Body of pancreas (tissue), 4 donors: ENCODE measurements at regions not wholly inside any gene's neighbourhood (a gene's known extent, or its start where the extent isn't known, plus 50 kb on each side); places are given as distances from the start of the nearest gene placed in this dataset.

Experiments
- ATAC-seq: fragments of 150-250 bp; one replicate; pipeline ENCODE4 v1.9.1; 2016
- DNase-seq, 4 donors: peaks; one replicate each; pipeline ENCODE4 v3.0.0-alpha.2; 2019
- H3K27ac ChIP-seq, 4 donors: fragments of 200-600 bp; sonication (generic); 1 replicate in 3 of 4; 2 replicates in 1 of 4; pipeline versions ENCODE4 v1.5.1 to v1.6.1; 2016 to 2019; ENCODE audit warnings: mild to moderate bottlenecking in 1 of 4, mixed read lengths in 1 of 4, moderate library complexity in 1 of 4
- H3K27me3 ChIP-seq, 2 donors: fragments of 200-600 bp; sonication (generic); one replicate each; pipeline ENCODE4 v1.6.0; 2016; ENCODE audit warnings: mild to moderate bottlenecking in 1 of 2
- H3K36me3 ChIP-seq, 2 donors: fragments of 200-600 bp; sonication (generic); replicated peaks in 1 of 2; 2 replicates each; pipeline ENCODE4 v1.5.1; 2016; ENCODE audit warnings: low read depth in 2 of 2; ENCODE audit not compliant: insufficient read depth in 1 of 2
- H3K4me1 ChIP-seq: fragments of 200-600 bp; sonication (generic); one replicate; pipeline ENCODE4 v1.6.0; 2016
- H3K4me3 ChIP-seq, 2 donors: fragments of 200-600 bp; sonication (generic); 1 replicate in 1 of 2; 2 replicates in 1 of 2; pipeline ENCODE4 v1.5.1; 2016 to 2019
- H3K9me3 ChIP-seq, 3 donors: fragments of 200-600 bp; sonication (generic); 1 replicate in 2 of 3; 2 replicates in 1 of 3; pipeline ENCODE4 v1.5.1; 2016
- POLR2A ChIP-seq, 3 donors: fragments of 450-650 bp; IDR thresholded peaks; one replicate each; pipeline ENCODE4 v1.6.1; 2016; ENCODE audit warnings: antibody characterized with exemption in 3 of 3, mild to moderate bottlenecking in 2 of 3
- WGBS, 2 donors: methylation state at CpG; one replicate each; pipeline ENCODE4 v1.1.5; 2017; 5-methylcytosine and 5-hydroxymethylcytosine counted together
- intact Hi-C: fragments of 100-400 bp; cut with DNase I; formaldehyde crosslinking; loops from one replicate; pipeline ENCODE4 v1.15.1; 2023
- TF ChIP-seq, protein P1 (sequence below), 7 experiments: fragments of 450-650 bp in 4 of 7; fragments of 200-600 bp in 3 of 7; sonication (generic) in 3 of 7; IDR thresholded peaks; one replicate each; pipeline ENCODE4 v1.5.1; 2016 to 2019; ENCODE audit warnings: antibody characterized with exemption in 7 of 7

- Histone ChIP-seq H3K9me3 (no peaks in the 10 kb centered on the region), H3K4me1 (no peaks in the 10 kb centered on the region), H3K36me3 (no peaks in the 10 kb centered on the region), H3K4me3 (no peak overlapping the region), H3K27me3 (no peaks in the 10 kb centered on the region), H3K27ac (no peak overlapping the region)
- TF ChIP-seq, protein P1, sequence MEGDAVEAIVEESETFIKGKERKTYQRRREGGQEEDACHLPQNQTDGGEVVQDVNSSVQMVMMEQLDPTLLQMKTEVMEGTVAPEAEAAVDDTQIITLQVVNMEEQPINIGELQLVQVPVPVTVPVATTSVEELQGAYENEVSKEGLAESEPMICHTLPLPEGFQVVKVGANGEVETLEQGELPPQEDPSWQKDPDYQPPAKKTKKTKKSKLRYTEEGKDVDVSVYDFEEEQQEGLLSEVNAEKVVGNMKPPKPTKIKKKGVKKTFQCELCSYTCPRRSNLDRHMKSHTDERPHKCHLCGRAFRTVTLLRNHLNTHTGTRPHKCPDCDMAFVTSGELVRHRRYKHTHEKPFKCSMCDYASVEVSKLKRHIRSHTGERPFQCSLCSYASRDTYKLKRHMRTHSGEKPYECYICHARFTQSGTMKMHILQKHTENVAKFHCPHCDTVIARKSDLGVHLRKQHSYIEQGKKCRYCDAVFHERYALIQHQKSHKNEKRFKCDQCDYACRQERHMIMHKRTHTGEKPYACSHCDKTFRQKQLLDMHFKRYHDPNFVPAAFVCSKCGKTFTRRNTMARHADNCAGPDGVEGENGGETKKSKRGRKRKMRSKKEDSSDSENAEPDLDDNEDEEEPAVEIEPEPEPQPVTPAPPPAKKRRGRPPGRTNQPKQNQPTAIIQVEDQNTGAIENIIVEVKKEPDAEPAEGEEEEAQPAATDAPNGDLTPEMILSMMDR (IDR thresholded peaks at IDR 0.05): no peak
- no peak for TF ChIP-seq POLR2A (IDR thresholded peaks at IDR 0.05)
- DNase-seq (no peak), ATAC-seq (no peak)
- intact Hi-C loops: loop anchor here (5.0 kb wide), 1 partner anchor 298 kb away; no protein-coding TSS in a partner anchor
- 24% methylated on average over 1 of the region's 1 CpG for WGBS, 2 donors
These were observed 180.5 kb downstream of the MOXD1 start for GRCh38 chr6:132220800-132221199.

DNA sequence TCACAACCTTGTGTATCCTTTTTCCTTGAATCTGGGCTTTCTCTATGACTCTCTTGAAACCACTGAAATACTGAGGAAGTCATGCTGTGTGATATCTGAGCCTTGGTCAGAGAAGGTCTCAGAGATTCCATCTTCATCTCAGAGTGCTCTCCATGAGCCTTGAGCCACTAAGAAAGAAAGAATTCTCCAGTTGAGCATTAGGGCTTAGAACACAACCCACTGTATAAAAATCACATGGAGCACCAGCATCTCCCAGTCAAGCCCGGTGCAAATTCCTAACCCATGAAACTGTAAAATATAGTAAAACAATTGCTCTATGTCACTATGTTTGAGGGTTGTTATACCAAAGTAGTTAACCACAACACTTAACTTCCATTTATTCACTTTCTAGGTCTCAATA lies 181.4 kb downstream of the MOXD1 start:
- Histone ChIP-seq H3K36me3 (no peaks in the 10 kb centered on the region), H3K27me3 (no peaks in the 10 kb centered on the region), H3K4me3 (no peak overlapping the region), H3K4me1 (no peaks in the 10 kb centered on the region), H3K27ac (no peak overlapping the region), H3K9me3 (no peaks in the 10 kb centered on the region)
- intact Hi-C loops: loop anchor here (5.0 kb wide), 1 partner anchor 298 kb away; no protein-coding TSS in a partner anchor
- no peak for ATAC-seq
- WGBS, 2 donors: 71 to 73% methylated on average over 1 of the region's 1 CpG
- no peak for DNase-seq
- TF ChIP-seq, protein P1 (IDR thresholded peaks at IDR 0.05): no peak
- no peak for TF ChIP-seq POLR2A (IDR thresholded peaks at IDR 0.05)

GRCh38 chr6:132218059-132218696 lies 183.1 kb downstream of the MOXD1 start:
- DNase-seq (no peak), ATAC-seq (peak; percentile 48)
- H3K36me3 ChIP-seq: no peaks in the 10 kb centered on the region
- H3K4me3 ChIP-seq: no peak overlapping the region
- H3K9me3 ChIP-seq: no peaks in the 10 kb centered on the region
- no peak overlapping the region for H3K27ac ChIP-seq
- 12 to 17% methylated on average over 5 of the region's 5 CpGs for WGBS, 2 donors
- no peaks in the 10 kb centered on the region for H3K27me3 ChIP-seq
- H3K4me1 ChIP-seq: no peaks in the 10 kb centered on the region
- intact Hi-C loops: no loop called here
- TF ChIP-seq, protein P1 (IDR thresholded peaks at IDR 0.05): peak; percentile 7 to 57 (median 47)
- no peak for TF ChIP-seq POLR2A (IDR thresholded peaks at IDR 0.05)

DNA sequence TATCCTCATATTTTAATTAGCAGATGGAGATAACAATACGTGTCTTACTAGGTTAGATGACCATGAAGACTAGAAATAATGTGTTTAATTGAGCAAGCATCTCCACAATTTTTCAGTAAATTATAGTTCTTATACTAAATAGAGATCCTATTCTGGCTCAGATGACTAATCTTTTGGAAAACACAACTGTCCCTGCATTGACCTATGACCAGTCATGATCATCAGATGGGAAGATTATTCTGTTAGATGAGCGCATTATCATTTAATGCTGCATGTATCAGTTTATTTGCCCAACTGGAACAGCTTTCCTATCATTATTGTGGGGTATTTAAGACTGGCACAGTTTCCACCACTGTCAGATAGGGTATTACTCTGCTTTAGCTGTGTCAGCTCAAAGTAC lies 185.5 kb downstream of the MOXD1 start:
- Histone ChIP-seq H3K27ac (no peak overlapping the region), H3K36me3 (no peaks in the 10 kb centered on the region), H3K27me3 (no peaks in the 10 kb centered on the region), H3K4me1 (no peaks in the 10 kb centered on the region), H3K9me3 (no peaks in the 10 kb centered on the region), H3K4me3 (no peak overlapping the region)
- TF ChIP-seq, protein P1 (IDR thresholded peaks at IDR 0.05): no peak
- no peak for TF ChIP-seq POLR2A (IDR thresholded peaks at IDR 0.05)
- ATAC-seq (no peak), DNase-seq (no peak)
- WGBS, 2 donors: 49 to 58% methylated on average over 2 of the region's 2 CpGs
- intact Hi-C loops: no loop called here

DNA sequence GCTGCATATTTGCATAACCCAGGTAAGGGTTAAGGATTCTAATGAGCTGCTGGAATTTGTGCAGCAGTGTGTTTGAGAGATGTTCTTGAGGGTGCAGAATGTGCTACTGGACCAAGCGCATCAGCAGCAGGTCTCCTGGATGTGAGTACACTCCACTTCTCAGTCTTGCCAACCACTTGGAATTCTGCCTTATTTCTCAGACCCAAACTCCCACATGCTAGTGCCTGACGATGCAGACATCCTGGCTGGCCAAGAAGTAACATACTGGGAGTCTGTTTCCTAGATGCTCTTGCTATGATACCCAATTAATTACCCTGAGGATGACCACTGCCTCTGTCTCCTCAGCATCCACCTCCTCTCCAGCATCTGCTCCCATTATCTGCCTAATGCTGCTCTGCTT lies 186.6 kb downstream of the MOXD1 start:
- ATAC-seq: no peak
- no peak overlapping the region for H3K4me3 ChIP-seq
- WGBS, 2 donors: 52% methylated on average over 2 of the region's 2 CpGs
- intact Hi-C loops: no loop called here
- H3K9me3 ChIP-seq: no peaks in the 10 kb centered on the region
- no peaks in the 10 kb centered on the region for H3K4me1 ChIP-seq
- H3K36me3 ChIP-seq: no peaks in the 10 kb centered on the region
- no peak overlapping the region for H3K27ac ChIP-seq
- TF ChIP-seq POLR2A (IDR thresholded peaks at IDR 0.05): no peak
- TF ChIP-seq, protein P1 (IDR thresholded peaks at IDR 0.05): no peak
- H3K27me3 ChIP-seq: no peaks in the 10 kb centered on the region
- DNase-seq: no peak
